Activated CD4-positive, alpha-beta T cell treated with anti-CD3 and anti-CD28 coated beads, Interleukin-2, amount 50 U/mL, for 1 hour (primary cell): ENCODE measurements at regions not wholly inside any gene's neighbourhood (a gene's known extent, or its start where the extent isn't known, plus 50 kb on each side); places are given as distances from the start of the nearest gene placed in this dataset.
"Not testable (repeated sequence)": the region's sequence is repeated elsewhere in the genome, so short reads cannot be mapped to it uniquely, and the experiment has no call there.

ENCODE experiments used
- DNase-seq: peaks from one replicate; pipeline ENCODE4 v3.0.0-alpha.2; 2020

DNA sequence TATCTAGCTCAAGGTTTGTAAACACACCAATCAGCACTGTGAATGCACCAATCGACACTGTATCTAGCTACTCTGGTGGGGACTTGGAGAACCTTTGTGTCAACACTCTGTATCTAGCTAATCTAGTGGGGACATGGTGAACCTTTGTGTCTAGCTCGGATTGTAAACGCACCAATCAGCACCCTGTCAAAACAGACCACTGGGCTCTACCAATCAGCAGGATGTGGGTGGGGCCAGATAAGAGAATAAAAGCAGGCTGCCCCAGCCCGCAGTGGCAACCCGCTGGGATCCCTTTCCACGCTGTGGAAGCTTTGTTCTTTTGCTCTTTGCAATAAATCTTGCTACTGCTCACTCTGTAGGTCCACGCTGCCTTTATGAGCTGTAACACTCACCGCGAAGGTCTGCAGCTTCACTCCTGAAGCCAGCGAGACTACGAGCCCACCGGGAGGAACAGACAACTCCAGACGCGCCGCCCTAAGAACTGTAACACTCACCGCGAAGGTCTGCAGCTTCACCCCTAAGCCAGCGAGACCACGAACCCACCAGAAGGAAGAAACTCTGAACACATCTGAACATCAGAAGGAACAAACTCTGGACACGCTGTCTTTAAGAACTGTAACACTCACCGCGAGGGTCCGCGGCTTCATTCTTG, 128.5 kb downstream of the MRPL14 start:
- DNase-seq = not testable (repeated sequence)

DNA sequence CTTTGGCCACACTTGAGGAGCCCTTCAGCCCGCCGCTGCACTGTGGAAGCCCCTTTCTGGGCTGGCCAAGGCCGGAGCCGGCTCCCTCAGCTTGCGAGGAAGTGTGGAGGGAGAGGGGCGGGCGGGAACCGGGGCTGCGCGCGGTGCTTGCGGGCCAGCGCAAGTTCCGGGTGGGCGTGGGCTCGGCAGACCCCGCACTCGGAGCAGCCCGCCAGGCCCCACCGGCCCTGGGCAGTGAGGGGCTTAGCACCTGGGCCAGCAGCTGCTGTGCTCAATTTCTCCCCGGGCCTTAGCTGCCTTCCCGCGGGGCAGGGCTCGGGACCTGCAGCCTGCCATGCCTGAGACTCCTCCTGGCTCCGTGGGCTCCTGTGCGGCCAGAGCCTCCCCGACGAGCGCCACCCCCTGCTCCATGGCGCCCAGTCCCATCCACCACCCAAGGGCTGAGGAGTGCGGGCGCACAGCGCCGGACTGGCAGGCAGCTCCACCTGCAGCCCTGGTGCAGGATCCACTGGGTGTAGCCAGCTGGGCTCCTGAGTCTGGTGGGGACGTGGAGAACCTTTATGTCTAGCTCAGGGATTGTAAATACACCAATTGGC, 129.2 kb downstream of the MRPL14 start:
- not testable (repeated sequence) for DNase-seq

DNA sequence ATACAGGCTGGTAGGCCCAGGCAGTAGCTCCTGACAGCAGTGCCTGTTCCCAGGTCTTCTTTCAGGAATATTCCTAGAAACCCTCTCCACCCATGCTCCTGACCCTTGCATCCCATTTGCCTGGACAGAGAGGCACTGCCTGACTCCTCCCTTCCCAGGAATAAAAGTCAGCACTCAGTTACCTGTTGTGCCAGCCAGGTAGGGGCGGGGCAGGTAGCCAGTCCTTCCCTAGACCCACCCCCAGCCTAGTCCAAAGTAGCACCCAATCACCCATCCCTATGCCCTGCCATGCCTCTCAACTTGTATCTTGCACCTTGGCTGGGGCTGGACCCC, 129.9 kb downstream of the MRPL14 start:
- DNase-seq = no peak

DNA sequence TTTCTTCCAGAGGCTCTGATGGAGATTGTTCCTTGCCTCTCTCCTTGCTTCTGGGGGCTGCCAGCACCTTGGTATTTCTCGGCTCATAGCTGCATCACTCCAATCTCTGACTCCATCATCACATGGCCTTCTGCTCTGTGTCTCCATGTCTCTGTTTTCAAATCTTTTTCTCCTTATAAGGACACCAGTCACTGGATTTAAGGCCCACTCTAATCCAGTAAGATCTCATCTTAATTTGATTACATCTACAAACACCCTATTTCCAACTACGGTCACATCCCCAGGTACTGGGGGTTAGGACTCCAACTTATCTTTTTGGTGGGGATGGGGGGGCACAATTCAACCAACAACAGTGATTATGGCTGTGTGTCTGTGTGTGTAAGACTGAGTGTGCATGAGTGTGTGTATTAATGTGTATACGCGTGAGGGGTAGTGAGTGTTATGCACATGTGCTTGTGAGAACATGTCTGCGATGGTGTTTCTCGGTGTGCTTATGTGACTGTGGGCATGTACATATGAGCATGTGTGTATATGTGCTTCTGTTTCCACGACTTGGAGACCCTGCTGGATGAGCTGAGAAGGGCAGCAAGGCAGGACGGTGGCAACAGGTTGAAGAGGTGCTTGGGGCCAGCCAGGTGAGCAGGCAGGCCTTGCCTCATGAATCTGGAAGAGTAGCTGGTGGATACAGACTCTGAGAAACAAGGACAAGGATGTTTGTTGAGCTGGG, 130.5 kb downstream of the MRPL14 start:
- DNase-seq = no peak

DNA sequence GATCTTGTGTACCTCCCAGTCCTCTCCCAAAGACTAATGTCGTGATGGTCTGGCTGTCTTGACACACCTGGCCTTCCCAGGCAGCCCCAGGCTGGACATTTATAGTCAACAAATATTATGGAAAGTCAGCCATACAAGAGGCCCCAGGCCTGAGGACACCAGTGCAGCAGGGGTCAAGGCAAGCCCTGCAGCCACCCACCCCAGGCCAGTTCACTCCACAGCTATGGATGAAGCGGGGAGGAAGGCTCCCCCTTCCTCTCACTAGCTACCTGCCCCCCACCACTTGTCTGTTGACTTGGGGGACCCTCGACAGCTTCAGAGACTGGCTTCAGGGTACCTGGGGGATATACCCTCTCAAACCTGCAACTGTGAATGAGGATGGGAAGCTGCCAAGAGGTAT, 132.1 kb downstream of the MRPL14 start:
- no peak for DNase-seq

DNA sequence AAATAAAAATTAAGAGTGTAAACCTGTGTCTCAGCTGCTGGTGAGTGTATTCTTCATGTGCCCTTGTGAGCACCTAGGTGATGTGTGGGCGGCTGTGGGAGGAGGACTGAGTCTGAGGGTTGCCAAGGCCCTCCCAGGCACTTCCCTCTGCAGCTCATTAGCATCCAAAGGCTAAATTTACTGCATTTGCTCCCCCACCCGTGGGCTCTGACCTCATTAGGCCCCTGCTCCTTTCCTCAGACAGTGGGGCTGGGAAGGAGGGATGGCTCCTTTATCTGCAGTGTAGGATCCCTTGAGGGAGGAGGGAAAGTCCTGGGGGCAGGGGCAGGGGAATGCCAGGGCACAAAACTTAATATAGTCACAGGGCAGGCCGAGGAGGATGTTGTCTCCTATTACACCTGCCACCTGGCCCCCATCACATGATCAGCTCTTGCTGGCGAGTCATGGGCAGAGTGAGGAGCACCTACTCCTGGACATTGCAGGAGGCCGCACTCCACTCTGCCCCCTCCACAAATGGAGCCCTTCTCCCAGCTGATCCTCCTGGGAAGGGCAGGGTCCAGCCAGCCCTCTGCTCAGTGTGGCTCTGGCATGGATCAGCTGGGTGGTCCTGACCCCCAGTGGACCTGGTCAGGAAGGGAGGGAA, 133.2 kb downstream of the MRPL14 start:
- no peak for DNase-seq

DNA sequence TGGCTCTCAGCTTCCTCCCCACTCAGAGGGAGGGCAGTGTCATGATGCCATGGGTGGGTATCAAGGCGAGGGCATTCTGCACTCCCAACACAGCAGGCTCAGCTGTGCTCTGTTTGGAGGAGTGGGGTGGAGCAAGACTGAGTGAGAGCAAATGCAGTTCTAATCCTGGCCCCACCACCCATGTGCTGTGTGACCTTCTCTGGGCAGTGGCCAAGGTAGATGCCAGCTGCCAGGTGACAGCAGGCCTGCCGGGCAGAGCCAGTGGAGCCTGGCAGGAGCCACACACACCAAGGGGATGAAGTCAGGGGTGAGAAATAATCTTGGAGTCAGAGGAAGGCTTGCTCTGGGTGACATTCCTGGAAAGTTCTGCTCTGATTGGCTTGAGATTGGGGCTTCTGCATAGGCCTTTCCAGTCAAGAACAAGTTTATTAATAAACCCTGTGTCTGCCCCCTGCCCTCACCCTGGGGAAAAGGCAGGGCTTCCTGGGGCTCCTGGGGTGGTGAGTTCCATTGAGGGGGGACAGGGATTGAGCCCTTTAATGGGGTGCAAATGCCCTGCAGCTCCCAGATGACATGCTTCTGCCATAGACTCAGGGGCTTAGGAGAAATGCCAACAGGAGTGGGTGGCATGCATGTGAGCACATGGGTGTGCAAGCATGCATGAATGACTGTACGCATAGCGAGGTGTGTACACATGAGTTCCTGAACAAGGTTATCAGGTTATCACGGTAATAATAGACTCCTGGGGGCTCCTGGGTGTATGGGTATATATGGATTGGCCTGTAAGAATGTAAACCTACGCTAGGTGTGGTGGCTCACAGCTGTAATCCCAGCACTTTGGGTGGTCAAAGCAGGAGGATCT, 134.2 kb downstream of the MRPL14 start:
- no peak for DNase-seq

DNA sequence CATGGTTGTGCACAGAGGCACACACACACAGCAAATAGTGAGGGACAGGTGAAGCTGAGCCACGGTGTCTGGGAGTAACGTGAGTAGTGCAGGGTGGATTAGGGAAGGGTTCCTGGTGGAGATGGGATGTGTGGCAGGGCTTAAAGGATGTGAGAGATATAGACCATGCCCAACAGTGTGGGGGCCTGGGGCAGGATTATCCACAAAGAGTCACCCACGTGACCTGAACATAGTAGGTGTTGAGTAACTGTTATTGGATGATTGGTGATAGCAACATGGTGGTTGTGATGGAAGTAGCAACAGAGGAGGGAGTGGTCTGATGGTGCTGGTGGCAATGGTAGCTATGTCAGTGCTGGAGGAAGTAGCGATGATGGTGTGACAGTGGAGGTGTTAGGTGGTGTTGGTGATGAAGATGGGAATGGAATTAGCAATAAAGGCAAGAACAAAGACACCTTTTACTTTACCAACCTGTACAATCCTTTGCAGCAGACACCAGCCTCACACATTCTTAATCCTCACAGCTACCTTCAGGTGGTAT, 135.1 kb downstream of the MRPL14 start:
- DNase-seq = no peak

DNA sequence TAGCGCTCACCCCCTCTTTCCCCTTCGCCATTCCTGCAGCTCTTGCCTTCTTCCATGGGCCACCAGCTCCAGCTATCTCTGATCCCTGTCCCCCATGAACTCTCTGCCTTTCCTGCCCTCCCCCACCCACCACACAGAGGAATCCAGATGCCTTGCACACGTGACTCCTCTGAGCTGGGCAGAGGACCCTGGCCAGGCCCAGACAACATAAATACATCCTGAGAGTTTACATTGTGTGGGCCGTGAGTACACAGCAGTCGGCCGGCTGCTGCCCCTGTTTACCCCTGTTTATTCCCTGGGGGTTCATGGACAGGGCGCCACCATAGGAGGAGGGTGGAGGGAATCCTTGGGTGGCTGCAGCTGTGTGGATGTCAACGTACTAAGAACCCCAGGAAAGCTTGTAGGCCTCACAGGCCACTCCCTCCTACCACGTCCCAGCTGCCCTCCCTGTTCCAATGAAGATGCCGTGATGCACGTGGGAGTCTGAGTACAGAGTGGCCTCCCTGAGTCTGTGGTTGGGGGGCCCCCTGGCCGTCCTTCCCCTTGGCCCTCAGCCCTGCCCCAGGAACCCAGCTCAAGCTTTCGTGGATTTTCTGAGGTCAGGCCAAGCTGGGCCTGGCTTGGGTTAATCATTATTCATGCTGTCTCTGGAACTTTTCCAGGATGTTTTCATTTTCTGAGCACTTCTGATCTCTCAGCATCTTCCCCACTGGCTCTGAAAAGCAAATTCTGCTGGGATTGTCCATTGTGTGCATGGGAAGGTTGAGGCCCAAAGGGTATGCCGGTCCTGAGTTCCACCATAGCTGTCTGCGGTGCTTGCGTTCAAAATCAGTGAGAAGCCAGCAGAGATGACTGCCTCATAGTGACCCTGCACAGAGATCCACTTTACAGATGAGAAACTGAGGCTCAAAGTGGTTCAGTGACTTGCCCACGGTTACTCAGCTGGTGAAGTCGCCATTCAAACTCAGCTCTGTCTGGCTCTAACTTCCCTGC, 136.3 kb downstream of the MRPL14 start:
- no peak for DNase-seq

DNA sequence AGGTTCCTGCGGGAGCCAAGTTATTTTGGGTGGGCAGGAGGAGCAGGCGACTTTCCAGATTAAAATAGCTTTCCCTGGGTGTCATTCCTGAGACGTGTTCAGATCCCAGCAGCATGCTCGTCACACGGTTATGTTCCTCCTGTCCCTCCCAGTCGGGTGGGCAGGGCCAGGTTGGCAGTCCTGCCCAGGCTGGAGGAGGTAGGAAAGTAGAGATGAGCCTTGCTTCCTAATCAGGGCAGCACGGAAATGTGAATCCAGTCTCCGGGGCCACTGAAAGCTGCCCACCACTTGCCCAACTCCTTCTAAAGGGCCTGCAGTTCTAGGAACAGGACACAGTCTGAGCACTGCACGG, 137.0 kb downstream of the MRPL14 start:
- no peak for DNase-seq

DNA sequence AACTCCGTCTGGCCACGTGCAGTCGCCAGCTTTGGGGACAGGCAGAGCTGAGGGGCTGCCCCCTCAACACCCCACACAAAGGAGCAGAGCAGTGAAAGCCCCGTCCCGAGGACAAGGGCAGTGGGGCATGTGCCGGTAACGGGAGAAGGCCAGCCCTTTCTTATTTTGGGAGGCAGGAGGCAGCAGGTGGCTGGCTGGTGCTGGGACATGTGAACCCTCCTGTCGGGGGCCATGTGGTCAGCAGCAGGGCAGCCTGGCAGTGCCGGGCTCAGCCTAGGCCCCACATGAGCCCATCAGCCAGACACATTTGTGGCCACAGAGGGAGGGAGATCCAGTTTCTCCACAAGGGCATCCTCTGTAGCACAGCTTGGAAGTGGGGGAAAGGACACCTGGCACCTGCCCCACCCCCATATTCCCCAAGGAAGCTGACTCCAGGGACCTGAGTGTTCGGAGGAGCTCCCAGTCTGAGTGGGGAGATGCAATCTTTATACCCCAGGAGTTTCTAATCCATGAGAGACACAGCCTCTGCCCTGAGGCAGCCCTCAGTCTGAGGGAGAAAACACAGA, 137.6 kb downstream of the MRPL14 start:
- no peak for DNase-seq

DNA sequence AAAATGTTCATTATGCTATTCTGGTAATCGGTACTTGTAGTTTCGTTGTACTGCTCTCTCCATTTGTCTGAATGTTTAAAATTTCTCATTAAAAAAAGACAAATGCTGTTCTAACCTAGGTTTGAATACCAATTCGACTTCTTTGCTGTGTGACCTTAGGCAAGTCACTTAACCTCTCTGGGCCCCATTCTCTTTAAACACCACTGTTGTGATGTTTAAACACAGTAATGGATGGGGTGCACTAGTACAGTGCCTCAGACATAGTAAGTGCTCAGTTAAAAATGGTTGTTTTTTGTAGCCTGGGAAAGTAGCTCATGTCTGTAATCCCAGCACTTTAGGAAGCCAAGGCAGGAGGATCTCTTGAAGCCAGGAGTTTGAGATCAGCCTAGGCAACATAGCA, 138.5 kb downstream of the MRPL14 start:
- no peak for DNase-seq

DNA sequence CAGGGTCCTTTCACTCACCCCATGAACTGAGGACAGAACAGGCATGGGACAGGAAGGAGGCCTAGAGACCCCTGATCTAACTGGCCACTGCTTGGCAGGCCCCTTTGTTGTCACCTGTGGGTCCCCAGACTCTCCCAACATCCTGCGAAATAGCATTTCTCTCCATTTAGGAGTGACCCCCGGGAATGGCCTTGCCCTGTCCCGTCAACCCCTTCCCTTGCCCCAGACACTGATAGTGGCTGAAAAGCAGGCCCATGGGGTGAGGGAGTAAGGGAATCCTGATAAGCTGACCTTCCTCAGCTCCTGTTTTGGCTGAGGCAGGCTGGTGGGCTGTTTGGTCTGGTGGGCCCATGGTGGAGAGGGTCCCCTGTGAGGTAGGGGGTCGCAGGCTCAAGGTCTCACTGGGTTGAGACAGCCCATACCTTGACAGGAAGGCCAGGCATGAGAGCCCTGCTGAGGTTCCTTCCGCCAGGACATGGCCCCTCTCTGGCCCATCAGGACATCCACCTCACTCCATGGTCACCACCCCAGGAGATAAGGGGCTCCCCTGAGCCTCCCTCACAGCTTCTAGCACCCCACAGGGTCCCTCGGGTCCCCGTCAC, 139.3 kb downstream of the MRPL14 start:
- no peak for DNase-seq

DNA sequence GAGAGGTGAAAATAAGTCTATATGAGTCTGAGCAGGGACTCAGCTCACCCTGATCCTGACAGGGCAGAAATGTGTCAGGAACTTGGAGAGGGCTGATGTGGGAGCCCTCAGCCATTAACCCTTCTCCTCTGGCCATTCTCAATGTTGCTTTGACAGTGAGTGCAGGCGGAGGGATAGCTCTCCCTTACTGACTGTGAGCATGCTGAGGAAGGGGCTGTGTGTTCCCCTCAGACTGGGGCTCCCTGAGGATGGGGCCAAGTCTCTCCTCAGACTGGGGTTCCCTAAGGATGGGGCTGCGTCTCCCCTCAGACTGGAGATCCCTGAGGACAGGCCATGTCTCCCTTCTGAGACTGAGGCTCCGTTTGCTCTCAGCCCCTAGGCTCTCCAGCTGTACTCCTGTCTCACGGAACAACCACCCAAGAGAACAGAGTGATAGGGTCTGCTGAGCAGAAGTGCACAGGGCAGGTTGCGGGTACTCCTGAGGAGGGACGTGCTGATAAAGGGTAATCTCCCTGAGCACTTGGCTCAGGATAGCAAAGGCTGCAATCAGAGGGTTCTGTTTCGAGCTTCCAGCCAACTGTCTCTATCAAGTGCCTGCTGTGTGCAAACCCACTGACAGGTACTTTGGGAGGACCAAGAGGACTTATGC, 141.0 kb downstream of the MRPL14 start:
- DNase-seq = no peak

DNA sequence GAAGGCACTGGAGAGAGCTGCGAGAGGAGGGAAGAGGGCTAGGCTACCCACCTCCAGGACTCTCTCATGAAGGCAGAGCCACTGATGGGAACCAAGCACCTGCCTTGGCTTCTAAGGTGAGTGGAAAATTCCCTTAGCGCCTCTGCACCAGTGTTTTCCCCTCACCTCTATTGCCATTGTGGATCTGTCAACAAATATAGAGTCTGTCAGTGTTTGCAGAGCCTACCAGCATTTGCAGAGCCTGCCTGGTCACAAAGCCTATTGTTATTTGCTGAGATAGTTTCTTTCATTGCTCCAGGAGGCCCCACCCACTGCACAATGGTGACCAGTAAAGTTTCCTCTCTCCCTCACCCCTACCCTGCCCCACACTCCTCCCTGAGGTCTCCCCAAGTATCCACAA, 141.9 kb downstream of the MRPL14 start:
- DNase-seq = no peak

DNA sequence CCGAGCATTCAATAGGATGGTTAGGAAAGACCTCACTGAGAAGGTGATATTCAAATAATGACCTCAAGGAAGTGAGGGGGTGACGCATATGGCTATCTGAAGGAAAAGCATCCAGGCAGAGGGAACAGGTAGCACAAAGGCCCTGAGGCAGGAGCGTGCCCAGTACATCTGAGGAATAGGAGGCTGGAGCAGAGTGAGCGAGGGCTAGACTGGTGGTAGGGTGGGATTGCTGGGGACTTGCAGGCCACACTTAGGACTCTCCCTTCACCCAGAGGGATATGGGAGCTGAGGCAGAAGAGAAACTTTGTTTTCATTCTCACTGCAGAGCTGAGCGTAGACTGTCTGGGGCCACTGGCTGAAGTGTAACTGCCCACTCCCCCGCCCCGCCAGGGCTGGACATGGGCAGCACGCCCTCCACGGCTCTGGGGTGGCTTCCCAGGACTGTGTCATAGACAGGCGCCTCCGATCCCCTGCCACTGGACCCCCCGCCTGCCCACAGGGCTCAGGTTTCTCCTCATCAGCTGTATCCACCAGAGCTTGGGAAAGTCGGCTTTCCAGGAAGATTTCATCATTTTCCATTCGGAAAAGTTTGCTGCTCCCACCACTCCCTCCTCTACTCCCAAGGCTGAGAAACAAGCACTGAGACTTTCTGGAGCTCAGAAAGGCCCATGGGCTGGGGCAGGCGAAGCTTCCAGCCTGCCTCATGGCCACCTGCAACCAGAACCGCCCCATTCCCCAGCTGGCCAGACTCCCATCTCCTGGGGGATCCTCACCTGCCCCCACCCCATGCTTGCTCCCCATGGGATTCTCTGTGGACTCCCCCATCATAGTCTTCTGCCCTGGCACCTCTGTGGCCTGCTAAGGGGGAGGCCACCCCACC, 142.6 kb downstream of the MRPL14 start:
- no peak for DNase-seq

DNA sequence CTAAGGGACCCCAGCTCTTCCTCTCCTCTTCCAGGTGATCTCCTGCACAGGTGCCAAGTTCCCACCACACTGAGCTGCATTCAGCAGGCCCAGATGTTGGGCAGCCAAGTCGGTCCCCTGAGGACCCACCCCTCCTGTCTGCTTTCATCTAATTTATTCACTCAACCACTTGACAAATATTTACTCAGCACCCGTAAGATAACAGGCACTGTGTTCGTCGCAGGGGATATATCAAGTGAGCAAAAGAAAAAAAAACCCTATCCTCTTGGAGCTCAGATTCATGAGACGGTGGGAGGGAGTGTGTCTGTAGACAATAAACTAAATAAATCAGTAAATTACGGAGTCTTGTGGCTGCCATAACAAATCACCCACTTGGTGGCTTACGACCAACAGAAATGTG, 143.6 kb downstream of the MRPL14 start:
- DNase-seq = no peak

DNA sequence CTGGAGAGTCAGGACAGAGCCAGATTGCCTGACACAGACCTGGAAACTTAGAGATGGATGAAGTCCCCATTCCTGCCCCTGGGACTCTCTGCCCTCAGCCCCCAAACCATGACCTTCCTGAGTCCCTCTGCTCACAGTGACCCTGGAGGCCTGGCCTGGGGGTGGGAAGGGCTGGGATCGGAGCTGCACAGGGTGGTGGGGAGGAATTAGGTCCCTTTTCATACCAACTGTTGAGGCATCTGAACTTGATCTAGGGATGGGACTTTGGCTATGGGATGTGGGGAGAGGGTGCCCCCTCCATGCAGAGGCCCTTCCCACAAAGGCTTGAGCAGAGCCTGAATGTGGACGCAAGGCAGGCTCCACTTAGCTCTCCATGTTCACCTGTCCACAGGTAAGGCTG, 144.1 kb downstream of the MRPL14 start:
- DNase-seq = no peak

DNA sequence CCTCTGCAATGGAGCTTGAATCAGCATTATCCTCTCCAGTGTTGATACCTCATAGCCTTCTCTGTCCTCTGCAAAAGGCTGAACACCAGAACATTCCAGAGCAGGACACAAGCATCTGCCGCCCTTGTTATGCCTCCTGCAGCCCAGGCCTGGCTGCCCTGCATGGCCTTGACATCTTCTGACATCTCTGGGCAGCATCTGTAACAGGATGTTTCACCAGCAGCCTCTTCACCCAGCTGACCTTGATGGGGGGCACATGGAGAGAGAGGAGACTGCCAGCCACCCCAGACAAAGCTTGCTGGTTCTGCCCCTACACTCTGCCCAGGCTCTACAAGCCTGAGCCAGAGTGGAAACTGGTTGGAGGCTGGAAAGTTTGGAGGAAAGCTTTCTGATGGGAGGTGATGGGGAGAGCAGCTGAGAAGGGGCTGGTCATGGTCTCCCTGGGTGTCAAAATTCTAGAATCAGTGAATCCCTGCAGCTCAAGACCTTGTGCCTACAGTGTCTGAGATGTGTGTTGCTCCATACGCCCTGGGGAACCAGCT, 145.1 kb downstream of the MRPL14 start:
- no peak for DNase-seq
